GM18907 (cell line): ENCODE measurements at regions not wholly inside any gene's neighbourhood (a gene's known extent, or its start where the extent isn't known, plus 50 kb on each side); places are given as distances from the start of the nearest gene placed in this dataset.

Experiments
- ATAC-seq: cut with Tn5 transposase; IDR thresholded peaks from one replicate; pipeline ENCODE4 v1.9.1; 2021; ENCODE audit warnings: mild to moderate bottlenecking, moderate library complexity; ENCODE audit not compliant: unreplicated experiment

DNA sequence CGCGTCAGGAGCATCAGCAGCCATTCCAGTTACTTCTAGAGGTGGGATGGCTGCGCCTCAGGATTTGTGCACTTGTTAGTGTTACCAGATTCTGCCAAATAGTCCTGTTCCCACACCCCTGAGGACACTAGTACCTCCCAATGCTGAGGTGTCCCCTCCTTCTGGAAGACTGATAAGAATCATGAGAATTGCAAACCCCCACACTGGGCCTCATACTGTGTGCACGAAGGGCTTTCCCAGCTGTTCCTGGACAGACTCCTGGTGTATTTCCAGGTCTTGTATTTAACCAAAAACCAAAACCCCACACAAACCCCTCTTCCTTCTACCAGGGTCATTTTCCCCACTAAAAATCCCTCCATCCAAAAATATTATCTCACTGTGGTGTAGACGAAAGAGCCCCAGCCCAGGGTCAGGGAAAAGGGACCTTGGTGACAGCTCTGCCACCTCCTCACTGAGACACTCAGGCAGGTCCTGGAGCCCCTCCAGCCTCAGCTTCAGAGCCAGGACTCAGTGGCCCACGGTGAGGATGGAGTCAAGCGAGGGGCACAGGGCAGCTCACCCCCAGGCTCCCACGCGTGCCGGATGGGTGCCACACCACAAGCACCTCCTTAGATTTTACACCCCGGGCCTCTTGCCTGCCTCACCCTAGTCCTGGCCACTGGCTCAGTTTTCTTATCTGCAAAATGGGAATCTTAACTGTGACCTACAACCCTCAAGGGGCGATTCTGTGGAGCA lies 131.4 kb upstream of the RUNX3 start:
- ATAC-seq = no peak

DNA sequence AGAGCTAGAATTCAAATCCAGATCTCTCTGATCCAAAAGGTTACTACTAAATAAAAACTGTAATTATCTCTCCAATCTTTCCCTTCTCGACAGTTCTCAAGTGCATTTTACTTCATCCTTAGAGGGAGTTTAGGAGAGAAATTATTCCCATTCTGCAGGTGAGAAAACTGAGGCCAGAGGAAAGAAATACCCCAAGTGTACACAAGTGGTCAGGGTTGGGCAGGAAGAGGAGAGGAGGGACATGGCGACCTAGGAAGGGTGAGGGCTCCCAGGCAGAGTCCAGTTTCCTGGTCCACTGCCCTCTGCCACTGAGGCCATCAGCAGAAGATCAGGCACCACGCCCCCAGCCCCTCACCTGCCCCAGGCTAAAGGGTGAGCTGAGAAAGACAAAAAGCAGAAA lies 127.1 kb upstream of the RUNX3 start:
- no peak for ATAC-seq

DNA sequence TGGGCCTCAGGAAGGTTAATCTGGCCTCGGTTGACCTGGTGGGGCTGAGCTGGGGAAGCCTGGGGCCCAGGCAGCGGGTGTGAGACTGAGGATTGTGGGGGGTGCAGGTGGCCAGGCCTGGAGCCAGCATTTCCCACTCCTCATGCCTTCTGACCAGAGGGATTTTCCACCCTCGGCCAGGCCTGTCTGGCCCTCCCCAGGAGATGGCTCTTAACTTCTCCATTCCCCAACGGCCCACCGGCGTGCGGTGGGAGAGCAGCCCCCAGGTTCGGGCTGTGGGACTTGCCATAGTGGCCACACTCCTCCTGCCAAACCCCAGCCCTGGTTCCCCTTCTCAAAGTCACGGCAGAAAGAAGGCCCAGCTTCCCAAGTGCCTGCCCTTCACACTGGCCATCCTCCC lies 126.5 kb upstream of the RUNX3 start:
- no peak for ATAC-seq

DNA sequence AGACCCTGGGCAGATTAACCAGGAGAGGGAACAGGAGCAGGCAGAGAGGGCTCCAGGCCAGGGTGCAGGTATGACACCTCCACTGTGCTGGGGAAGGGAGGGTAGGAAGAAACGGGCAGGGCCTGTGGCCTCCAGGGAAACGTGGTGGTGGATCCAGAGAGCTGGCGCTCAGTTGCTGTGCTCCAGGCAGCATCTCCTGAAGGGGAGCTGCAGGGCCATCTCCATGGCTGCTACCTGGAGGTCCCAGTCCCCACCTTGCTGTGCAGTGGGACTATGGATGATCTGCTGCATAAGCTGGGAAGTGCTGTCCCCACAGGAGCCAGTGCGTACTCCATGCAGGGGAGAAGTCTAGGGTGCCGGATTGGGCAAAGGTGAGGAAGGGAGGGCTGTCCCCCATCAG lies 125.9 kb upstream of the RUNX3 start:
- ATAC-seq = no peak

DNA sequence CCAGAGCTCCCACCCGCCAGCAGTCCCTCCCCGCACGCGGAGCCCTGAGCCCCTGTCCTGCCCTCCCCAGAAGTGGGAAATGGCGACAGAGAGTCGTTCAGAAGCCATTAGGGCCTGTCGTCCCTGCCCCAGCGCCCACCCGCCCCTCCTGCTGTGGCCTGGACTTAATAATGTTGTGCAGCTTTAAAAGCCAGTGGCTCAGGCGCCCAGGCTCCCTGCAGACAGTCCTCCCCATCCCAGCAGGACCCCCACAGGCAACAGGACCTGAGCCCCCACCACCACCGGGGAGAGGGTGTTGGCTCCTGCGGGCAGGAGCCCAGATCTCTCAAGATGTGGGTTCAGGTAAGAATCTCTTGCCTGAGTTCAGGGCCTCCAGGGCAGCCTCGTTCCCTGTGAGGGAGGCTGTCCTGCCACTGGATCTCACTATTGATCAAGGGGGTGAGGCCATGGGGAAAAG lies 125.3 kb upstream of the RUNX3 start:
- ATAC-seq = no peak

DNA sequence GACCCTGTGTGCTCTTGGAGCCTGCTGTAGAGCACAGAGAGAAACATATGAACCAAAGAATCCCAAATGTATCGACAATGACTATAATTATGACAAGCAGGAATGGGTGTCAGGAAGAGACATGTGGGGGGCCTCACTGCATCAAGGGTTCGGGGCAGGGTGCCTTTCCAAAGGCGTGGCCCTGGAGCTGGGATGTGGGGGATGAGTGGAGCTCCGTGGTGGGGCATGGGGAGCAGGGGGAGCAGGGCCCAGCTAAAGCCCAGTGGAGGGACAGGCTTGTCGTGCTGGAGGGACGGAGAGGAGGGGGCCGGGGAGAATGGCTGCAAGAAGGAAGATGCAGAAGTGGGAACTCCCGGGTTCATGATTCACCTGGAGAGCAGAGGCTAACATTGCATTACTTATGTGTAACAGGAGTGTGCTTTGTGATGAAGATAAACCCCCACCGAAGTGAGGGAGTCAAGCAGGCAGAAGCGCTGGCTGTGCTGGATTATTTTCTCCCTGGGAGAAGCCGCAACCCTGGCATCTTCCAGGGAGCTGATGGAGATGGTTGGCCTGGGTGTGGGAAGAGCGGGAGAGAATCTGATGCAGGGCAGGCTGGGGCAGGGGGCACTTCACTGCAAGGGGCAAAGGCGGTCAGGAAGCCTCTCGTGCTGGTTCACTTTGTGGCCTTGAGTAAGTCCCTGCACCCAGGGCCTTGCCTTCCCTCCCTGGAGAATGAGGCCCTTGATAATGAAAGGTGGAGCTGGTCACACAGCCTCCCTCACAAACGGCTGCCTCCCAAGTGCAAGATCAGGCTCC lies 124.6 kb upstream of the RUNX3 start:
- ATAC-seq = no peak

DNA sequence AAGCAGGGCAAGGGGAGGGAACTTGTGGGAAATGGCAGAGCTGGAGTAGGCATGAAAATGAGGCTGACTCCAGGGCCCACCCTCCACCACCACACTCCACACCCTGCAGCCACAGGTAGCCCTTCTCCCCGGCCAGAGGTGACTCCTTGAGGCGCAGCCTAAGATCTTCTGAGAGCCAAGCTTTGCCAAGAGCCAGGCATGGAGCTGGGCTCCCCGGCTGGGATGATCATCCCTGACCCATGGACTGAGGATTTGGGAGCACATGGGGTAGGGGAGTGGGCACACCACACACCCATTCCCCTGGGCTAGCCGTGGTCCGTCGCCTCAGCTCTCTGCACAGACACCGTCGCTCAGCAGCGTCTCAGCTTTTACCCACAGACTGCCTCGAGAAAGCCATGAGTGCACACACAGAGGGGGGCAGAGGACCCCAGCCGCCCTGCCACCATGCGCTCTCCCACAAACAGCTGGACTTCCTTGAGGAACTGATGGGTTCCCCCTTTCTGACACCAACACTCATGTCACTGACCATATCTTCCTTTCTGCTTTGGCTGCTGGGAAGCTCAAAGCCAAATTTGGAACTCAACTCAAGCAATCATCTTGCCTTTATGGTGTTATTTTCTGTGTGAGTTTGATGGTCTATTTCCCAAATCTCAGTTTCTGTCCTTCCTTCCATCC lies 123.6 kb upstream of the RUNX3 start:
- no peak for ATAC-seq

DNA sequence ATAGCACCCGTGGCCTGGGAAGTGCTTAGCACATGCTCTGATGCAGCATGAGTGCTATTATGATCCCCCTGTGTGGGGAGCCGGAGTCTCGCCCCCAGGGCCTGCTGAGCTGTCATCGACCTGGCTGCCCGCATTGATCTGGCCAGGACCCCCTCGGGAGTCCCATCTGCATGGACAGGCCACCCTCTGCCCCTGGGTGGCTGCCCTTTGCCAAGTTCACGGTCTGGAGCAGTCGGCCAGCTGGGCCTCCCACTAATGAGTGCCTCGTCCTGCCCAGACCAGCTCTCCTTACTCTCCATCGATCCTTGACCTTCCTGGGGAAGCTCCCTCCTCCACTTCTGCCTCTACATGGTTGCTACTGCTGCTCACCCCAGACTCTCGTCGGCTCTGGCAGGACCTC lies 121.8 kb upstream of the RUNX3 start:
- no peak for ATAC-seq

DNA sequence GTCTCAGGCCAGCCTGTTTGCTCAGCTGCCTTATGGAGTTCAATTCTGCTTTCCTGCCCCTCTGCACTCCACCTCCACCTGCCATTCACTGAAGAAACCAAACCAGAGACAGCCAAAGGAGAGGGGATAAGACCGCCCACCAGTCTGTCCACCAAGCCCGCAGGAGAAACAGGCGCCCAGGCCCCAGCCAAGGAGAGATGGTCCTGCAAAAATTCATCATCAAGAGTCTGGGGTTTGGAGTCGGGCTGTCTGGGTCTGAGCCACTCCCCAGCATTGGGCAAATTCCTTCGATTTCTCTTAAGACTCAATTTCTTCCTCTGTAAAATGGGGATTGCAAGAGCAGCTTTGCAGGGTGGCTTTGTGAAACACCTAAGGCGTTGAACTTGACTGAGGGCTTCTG lies 121.4 kb upstream of the RUNX3 start:
- ATAC-seq = no peak

DNA sequence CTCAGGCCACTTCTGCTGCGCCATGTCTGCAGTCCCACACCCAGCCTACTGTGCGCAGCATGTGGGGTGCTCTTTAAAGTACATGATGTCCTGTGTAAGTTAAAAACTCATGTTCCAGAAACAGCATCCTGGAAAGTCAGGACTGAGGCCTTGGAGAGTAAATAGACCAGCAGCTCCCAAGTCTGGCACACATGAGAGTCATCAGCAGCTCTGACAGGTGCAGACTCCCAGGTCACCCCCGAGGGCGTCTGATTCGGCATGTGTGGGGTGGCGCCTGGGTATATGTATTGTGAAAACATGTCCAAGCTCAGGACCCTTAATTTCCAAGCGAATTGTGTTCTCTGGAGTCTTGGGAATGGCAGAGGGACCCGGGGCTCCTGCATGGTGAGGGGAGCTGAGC lies 120.1 kb upstream of the RUNX3 start:
- ATAC-seq = no peak

DNA sequence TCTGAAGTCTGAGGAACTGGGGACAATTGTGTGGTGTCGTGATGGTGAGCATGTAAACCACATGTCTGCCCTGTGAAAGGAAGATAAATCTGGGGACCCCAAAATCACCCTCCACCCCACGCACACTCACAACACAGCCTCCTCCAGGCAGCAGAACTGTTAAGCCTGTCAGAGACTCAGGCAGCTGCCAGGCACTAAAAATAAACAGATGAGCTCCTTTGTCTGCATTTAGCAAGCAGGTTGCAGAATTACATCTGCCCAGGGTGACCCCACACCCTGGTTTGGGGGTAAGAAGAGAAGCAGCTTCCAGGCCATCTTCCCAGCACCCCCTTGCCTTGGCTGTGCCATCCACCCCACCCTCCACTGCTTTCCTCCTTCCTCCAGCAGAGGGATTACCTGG lies 119.1 kb upstream of the RUNX3 start:
- ATAC-seq = no peak

DNA sequence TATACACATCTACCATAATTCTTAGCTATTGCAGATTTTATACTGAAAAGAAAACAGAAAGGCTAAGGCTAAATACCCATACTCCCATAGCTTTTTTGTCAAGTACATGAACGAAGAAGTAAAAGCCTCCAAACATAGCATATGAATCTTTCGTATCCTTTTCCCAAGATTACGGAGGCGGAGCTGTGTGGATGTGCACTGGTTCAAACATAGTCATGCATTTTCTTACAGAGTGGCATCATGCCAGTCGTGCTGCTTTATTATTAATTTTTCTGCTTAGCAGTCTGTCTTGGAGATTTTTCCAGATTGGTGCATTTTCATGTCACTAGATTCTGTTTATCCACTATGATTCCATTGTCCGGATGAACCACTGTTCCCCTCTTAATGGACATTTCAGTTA lies 118.7 kb upstream of the RUNX3 start:
- ATAC-seq = no peak

DNA sequence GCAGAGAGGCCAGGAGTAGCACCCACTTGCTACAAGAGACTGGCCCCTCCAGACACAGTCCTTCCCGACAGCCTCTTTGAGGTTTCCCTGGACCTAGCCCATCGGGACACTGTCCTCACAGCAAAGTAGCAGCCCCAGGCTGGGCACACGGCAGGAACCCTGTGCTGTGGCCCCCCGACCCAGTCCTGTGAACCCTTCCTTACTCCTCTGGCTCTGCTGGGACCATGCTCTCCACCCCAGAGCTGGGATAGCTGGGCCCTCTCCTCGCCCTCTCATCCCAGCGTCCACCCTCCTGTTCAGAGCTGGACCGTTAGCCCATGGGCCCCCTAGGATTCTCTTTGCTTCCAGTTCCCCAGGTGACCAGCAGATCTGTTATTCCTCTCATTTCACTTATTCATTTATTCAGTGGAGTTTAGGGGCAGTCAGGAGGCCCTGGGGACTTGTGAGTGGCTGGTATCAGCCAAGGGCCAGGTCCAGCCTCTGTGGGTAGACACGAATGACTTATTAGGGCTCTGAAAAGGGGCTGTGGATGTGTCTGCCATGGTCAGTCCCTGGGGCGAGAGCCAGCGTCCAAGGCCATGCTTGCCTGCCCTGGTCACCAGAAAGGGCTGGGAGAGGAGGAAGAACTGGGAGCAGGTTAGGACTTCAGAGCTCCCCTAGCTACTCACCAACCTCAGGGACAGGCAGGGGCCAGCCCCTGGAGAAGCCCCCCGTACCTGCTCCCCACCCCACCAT lies 117.6 kb upstream of the RUNX3 start:
- no peak for ATAC-seq

DNA sequence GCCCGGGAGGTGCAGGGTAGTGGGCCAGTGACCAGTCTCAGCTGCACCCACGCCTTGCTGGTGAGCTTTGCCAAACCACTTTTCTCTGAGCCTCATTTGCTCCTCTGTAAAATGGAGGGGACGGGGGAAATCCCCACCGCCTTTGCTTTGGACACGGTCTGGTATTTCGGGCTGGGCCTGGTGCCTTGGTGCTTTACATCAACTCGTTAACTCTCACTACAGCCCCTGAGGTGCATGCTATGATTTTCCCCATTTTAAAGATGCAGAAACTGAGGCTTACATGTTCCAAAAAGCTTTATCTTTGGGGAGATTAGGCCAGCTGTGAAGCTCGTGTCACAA lies 116.1 kb upstream of the RUNX3 start:
- ATAC-seq = no peak

DNA sequence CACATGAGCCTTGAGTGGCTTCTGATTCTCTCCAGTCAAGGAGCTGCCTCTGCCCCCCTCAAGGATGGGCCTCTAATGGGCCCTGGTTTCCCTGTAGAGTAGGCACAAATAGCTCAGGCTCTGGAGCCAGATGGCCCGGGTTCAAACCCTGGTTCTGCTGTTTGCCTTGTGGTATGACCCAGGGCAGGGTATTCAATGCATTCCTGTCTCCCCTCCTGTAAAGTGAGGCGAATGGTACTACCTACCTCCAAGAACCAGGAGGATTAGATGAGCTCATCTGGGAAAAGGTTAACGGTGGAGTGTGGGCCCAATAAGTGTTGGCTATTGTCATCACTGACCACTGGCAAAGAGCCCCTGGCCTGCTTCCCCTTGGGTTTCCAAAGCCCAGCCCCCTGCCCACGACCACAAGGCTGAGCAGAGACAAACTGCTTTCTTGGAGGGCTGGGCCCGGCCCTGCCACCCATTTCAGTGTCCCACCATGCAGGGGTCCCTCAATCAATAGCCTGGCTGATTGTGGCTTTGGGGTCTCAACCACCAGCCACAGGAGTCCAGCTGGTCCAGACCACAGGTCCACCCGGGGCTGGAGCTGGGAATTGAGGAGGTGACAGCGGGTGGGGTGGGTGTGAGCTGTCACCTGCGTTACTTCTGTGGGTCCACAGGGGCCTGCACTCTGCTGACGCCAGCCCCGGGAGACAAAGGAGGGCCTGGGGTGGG lies 115.6 kb upstream of the RUNX3 start:
- ATAC-seq = no peak

DNA sequence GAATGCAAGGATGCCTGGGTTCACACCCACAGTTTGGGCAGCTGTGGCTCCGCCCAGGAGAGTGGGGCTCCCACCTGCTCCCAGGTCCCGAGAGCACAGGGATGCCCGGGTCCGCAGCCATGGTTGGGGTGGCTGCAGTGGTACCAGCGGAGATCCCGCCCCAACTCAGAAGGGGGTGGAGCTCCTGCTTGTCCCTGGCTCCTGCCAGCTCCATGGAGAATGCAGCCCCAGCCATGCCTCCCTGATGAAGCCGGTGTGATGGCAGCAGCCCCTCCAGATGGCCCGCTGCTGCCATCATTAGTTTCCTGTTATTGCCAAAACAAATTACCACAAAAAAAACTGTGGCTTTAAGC lies 113.1 kb upstream of the RUNX3 start:
- no peak for ATAC-seq

DNA sequence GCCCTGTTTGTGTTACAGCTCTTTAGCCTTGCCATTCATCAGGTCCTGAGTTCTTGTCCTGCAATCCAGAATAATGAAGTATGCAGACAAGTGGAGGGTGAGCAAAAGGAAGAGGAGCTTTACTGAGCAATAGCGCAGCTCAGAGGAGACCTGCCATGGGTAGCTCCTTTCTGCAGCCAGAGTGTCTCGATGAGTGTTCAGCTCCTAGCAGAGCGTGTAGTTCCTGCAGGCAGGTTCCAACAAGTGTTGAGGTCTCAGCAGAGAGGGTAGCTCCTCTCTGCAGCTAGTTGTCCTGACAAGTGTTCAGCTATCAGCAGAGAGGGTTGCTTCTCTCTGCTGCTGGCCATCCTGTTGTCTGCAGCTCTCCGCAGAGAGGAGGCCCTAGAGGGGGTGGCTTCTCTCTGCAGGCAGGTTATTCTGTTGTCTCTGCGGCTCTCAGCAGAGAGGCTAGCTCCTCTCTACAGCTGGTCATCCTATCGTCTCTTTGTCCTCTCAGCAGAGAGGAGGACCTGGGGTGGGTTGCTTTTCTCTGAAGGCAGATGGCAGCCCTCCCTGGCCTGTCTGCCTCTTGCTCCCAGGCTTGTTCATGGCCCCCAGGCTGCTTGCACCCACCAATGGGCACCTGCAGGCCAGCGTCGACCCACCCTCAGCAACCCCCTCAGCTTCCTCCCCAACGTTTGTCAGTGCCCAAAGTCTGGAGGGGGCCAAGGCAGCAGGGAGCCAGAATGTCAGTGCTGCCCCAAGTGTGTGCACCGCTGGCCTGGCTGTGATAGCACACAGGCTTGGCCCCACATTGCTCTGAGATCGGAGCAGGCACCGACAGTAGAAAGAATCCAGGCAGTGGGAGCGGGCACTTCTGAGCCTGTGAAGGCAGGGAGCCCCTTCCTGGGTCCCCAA lies 112.5 kb upstream of the RUNX3 start:
- ATAC-seq = no peak

DNA sequence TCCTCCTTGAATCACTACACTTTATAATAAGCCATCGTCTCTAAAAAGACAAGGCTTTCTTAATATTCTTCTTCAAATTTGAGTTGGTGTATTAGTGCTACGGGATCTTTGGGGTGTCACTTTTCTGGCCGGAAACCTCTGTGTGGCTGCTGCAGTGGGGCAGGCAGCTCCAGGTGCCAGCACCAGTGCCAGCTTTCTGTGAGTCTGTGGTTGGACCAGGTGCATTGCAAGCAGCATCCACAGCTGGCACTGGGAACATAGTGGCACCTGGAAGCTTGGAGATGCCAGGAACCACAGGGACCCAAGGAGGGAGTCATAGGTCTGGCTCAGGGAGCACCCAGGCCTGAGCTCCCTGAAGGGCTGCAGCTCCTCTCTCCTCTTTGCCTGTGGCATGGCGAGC lies 111.8 kb upstream of the RUNX3 start:
- ATAC-seq = no peak

DNA sequence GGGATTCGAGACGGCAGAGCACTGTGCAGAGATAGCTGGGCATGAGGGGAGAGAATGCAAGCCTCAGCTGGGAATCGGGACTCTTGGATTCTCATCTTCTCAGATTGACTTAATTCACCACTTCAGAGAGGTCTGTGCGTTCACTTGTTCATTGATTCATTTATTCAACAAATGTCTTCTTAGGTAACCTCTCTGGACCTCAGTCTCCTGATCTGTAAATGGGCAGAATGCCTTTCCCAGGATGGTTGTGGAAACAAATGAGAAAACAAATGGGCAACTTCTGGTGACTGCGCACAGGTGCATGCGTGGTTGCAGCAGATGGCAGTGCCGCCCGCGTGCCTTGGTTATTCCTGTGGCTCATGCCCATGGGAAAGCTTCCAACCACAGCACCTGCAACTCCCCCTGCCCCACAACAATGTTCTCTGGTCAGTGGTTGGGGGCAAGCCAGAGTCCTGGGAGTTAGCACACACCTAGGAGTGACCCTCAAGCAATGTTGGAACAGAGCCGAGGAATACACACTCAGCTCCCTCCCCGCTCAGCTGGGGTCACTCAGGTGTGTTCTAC lies 110.1 kb upstream of the RUNX3 start:
- ATAC-seq = no peak

DNA sequence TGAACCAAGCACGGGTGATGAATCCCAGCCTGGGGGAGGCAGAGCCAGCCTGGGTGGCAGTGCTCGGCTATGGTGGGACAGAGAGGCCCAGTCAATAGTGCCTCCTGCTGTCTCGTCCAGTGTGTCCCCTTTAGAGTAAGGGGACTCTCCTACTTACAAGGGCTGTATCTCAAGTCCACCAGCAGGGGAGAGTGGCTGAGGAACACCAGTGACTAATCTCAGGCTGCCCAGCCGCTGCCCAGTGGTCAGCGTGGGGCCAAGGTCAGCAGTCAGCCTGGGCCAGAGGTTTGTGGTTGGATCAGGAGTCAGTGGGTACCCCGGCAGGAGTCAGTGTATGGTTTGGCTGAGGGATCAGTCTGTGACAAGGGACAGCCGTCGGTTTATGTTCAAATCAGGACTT lies 109.2 kb upstream of the RUNX3 start:
- no peak for ATAC-seq
